Left hindlimb (tissue), 1 donor: ENCODE measurements at regions not wholly inside any gene's neighbourhood (a gene's known extent, or its start where the extent isn't known, plus 50 kb on each side); places are given as distances from the start of the nearest gene placed in this dataset.
A peak's percentile ranks its signal among the peaks of the same experiment; 100 is the strongest.
"Not testable (repeated sequence)": the region's sequence is repeated elsewhere in the genome, so short reads cannot be mapped to it uniquely, and the experiment has no call there.

Experiments
- DNase-seq: peaks from one replicate; pipeline ENCODE4 v3.0.0-alpha.2; 2018

DNA sequence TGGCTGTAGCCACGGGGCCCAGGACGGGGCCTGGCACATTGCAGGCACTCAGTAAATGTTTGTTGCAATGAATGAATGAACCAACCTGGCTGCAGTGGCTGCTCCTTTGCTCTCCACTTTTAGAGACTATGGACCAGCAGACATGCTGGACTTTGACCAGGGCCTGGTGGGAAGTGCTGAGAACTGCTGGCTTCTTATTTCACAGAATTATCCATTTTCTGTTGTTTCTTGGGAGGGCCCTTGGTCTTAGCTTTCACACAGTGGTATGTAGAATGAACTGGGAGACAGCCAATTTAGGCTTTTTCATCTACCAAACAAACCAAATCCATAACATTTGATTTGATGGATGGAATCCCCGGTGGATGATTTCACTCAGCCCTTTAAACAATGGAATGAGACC, 78.0 kb upstream of the LHFPL2 start:
- DNase-seq, result no peak

DNA sequence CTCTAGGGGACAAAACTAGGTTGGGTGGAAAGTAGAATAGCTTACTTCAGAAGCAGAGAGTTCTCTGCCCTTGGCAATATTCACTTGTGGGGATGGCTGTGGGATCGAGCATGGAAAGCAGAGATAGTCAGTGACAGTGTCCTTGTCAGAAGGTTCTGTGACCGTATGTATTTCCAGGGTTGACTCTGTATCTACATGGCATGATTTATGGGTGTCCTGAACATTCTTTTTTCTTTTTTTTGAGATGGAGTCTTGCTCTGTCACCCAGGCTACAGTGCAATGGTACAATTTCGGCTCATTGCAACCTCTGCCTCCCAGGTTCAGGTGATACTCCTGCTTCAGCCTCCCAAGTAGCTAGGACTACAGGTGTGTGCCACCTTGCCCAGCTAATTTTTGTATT, 77.4 kb upstream of the LHFPL2 start:
- no peak for DNase-seq

DNA sequence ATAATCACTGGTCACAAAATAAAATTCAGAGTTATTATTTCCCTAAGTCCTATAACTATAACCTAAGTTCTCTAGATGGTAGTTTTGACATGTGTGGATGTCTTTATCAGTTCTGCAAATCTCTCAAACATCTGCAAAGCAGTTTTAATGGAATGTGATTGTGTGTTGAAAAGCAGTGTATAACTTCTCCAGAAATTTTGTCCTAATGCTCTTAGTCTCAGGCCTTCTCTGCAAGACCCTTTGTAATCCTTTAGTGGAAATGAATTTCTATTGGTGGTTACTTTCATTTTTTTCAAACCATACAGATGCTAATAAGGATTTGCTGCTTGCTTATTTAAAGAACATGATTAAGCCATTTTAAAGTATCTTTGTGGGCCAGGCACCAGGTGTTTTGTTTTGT, 75.5 kb upstream of the LHFPL2 start:
- DNase-seq, result no peak

DNA sequence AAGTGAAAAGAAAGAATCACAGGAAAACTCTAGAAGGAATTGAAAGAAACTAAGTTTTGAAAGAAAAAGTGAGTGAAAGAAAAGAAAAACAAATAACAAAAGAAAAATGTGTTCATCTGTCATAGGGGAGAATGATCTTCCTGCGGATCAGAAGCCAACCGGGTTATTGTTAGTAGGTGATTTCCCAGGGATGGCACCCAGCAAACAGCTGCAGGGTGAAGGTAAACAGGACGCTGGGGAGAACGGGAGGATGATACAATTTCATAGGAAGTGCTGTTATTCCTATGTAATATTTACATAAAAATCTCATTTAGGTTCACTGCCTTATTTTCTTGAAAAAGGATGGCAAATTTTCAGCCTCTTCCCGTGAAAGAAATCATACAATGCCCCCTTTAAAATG, 72.4 kb upstream of the LHFPL2 start:
- no peak for DNase-seq

DNA sequence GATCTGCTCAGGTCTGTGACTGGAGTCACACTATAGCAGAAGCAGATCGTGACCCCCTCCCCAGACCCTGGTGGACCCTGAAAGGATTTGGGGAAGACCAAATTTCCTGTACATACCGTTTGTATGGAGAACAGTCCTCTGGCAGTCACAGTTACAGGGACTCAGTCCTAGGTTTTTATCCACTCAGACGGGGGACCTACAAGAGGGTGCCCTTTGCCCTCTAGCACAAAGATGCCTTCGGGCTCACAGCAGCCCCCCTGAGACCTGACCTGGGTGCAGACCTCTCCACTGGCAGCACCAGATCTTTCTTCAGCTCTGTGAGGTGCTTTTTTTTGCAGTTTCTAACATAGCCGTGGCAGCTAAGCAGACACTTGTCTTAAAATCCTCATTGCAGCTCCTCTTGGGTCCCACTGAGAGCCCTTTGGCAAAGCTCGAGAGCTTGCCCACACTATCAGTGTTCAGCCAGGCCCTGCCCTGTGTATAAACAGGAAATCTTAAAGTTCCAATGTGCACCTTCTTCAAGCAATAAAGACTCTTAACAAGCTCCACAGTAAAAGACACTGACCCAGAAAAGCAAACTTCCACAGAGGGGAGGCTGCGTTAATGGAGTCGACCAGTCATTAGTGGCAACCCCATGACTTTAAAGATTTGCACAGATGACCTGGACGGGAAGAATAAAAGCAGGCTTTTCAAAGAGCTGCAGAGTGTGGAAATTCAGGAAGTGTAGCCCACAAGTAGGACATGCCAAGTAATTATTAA, 71.8 kb upstream of the LHFPL2 start:
- DNase-seq, result no peak

DNA sequence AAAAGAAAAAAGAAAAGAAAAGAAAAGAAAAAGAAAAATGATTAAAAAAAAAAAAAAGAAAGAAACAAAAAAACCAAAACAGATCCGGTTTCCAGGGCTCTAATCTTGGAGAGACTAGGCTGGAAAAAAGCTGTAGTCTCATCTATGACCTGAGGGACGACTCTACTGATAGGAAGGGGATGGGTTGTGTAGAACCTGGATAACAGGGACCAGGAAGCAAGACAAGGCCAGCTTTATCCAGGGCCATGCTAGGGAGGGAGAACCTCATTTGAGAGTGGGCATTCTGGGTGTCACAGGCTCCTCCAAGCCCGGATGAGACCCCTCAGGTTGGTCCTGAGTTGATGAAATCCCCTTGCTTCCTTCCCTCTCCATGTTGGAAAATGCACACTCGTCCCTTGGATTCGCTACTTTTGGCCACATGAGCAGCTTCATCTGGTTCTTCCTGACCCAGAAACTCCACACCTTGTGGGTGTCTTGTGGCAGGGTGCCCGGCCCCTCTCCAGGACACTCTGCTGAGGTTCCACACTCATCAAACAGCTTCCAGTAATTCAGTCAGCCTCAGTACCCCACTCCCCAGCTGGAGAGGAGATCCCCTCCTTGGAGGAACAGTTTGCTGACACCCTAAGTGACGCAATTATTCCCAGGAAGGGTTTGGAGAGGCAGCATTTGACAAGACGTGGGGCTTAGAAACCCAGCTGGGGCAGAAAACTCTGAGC, 71.1 kb upstream of the LHFPL2 start:
- DNase-seq, result no peak

DNA sequence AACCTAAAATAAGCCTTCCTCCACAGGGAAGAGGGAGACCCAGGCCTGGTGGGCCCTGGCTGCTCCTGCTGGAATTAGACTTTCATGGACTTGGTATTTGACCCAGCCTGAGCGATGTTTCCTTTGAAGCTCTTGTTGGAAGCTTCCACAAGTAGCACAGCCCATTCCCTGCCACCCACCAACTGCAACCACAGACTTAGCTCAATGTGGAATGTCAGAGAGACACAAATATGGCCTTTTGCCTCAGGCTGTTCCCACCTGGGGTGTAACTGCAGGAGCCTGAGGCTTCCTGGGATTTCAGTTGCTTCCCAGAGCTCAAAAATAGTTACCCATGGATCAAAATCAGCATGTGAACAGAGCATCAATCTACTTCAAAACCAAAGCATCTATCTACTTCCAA, 70.3 kb upstream of the LHFPL2 start:
- DNase-seq, result no peak

DNA sequence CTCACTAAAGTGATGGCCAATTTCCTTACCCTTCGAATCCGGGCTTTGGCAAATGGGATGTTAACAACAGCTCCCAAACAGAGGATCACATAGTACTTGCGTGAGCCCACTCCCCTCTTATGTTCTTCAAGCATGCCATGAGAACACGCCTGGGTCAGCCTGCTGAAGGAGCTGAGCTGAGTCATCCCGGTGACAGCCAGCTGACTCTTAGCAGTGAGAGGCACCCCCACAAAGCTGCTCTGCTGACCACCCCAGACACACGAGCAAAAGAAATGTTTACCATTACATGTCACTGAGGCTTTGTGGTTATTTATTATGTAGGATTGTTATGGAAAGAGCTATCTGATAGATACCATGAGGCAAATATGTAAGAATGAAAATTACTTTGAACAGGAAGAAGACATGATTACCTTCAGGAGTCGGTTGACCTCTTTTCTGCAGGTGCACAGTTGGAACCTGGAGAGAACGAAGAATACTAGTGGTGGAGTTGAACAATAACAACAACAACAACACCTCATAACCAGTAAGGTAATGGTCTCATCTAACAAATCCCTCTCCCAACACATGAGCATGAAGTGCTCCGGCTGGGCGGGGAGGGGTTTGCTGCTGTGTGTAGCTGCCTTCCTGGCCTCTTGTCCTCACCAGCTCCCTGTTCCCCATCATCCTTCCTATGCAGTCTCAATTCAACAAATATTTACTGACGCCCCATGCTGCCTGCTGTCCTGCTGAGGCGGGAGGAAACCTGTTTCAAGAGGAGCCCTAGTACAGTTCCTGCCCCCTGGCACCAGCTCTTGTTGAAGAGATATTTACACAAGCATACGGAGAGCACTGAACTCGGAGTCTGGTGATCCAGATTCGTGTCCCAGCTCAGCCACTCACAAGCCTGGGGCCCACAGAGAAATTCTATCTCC, 69.4 kb upstream of the LHFPL2 start:
- no peak for DNase-seq

DNA sequence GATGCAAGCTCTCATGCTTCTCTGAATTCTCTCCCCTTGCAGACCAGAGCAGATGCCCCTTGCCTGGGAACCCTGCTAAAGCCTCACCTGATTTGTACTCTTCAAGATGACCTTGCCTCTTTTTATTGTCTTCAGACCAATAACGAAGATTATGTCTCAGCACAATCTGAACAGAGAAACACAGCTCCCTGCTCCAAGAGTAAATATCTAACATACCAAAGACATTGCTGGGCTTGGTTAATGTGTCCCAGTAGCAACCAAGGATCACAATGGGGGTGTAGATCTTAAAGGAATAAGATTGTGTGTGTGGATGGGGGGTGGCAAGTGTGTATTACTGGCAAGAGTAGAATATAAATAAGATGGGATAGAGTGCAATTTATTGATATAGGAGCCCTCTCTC, 67.6 kb upstream of the LHFPL2 start:
- no peak for DNase-seq

DNA sequence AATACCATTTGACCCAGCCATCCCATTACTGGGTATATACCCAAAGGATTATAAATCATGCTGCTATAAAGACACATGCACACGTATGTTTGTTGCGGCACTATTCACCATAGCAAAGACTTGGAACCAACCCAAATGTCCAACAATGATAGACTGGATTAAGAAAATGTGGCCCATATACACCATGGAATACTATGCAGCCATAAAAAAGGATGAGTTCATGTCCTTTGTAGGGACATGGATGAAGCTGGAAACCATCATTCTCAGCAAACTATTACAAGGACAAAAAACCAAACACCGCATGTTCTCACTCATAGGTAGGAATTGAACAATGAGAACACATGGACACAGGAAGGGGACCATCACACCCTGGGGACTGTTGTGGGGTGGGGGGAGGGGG, 66.8 kb upstream of the LHFPL2 start:
- DNase-seq, result not testable (repeated sequence)

DNA sequence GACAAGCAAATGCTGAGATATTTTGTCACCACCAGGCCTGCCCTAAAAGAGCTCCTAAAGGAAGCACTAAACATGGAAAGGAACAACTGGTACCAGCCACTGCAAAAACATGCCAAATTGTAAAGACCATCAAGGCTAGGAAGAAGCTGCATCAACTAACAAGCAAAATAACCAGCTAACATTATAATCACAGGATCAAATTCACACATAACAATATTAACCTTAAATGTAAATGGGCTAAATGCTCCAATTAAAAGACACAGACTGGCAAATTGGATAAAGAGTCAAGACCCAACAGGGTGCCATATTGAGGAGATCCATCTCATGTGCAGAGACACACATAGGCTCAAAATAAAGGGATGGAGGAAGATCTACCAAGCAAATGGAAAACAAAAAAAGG, 63.1 kb upstream of the LHFPL2 start:
- not testable (repeated sequence) for DNase-seq

DNA sequence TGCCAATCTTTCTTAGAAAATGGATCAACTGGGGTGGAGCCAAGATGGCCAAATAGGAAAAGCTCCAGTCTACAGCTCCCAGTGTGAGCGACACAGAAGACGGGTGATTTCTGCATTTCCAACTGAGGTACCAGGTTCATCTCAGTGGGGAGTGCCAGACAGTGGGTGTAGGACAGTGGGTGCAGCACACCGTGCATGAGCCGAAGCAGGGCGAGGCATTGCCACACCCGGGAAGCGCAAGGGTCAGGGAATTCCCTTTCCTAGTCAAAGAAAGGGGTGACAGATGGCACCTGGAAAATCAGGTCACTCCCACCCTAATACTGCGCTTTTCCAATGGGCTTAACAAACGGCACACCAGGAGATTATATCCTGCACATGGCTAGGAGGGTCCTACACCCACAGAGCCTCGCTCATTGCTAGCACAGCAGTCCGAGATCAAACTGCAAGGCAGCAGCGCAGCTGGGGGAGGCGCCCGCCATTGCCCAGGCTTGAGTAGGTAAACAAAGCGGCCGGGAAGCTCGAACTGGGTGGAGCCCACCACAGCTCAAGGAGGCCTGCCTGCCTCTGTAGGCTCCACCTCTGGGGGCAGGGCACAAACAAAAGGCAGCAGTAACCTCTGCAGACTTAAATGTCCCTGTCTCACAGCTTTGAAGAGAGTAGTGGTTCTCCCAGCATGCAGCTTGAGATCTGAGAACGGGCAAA, 61.3 kb upstream of the LHFPL2 start:
- not testable (repeated sequence) for DNase-seq

DNA sequence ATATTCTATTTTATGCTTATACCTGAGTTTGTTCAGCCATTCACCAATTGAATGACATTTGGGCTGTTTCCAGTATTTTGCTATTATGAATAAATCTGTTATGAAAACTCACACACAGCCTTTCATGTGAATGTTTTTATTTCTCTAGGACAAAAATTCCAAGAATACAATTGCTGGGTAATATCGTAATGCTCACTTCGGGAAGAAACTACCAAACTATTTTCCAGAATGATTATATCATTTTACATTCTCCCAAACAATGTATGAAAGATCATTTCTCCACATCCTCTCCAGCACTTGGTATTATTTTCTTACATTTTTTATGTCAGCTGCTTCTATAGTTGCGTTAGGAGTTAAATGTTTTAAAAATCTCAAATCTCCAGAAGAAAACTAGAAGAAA, 58.3 kb upstream of the LHFPL2 start:
- no peak for DNase-seq

DNA sequence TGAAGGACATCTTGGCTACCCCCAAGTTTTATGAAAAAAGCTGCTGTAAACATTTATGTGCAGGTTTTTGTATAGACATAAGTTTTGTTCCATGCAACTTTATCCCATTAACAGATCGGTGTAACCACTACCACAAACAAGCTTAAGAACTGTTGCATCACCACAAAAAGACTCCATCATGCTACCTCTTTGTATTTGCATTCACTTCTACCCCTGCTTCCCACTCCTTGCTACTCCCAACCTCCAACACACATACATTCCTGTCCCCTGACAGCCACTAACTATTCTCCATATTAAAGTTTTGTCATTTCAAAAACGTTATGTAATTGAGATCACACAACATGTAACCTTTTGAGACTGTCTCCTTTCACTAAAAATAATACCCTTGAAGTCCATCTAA, 57.8 kb upstream of the LHFPL2 start:
- DNase-seq, result no peak

DNA sequence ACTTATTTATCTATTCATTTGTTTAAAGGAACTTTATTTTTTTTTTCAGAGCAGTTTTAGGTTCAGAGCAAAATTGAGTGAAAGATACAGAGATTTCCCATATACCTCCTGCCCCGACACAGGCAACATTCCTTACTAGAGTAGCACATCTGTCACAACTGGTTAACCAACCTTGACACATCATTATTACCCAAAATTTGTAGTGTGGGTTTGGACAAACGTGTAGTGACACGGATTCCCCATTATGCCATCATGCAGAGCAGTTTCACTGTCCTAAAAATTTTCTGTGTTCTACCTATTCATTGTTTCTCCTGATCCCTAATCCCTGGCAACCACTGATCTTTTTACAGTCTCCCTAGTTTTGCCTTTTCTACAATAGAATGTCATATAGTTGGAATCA, 57.3 kb upstream of the LHFPL2 start:
- no peak for DNase-seq

DNA sequence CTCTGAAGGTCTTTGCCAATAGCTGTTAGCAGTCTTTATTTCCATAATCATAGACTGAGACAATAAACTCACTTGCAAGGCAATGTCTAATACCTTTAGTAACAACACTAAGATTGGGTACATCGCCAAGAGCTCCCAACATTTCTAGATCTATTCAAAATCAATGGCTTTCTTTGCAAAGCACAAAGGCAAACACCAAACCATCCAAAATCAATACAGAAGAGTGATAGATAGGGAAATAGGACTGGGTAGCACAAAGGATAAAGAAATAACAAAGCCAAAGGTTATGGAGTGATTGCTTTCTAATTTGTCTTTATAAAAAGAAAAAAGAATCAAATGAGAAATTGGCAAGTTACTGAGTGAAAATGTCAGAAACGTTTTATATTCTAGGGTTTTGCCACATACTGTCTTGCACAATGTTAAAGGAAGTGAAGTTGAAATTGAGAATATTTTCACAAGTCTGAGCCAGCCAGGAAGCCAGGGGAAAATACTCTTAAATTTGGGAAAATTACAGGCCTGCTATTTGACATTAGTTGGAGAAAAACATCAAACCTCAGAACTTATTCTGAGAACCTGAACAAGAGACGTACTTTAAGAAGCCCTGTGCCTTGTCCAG, 53.3 kb upstream of the LHFPL2 start:
- no peak for DNase-seq

DNA sequence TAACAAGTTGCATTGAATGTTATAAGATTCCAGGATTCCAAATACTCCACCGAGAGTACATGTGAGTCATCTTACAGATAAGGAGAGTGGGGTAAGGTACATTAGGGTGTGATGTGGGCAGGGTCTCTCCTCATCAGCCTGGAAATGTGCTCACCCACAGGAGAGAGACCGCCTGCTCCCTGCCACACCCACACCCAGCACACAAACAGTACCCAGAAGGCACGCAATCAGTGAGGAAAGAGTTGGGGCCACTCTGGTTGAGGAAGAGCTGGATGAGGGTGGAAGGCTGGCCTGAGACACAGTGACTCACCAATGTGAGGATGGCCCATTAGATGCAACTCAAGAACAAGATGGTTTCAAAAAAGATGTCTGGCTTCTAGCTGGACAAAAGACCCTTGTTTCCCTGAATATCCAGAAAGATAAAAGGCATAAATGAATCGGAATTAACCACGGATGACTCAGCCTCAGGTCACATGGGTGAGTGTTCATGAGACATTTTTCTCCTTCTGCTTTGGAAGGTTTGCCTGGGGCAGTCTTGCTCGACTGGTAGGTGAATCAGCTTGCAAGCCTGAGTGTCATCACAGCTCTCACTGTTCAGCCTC, 51.1 kb upstream of the LHFPL2 start:
- no peak for DNase-seq

DNA sequence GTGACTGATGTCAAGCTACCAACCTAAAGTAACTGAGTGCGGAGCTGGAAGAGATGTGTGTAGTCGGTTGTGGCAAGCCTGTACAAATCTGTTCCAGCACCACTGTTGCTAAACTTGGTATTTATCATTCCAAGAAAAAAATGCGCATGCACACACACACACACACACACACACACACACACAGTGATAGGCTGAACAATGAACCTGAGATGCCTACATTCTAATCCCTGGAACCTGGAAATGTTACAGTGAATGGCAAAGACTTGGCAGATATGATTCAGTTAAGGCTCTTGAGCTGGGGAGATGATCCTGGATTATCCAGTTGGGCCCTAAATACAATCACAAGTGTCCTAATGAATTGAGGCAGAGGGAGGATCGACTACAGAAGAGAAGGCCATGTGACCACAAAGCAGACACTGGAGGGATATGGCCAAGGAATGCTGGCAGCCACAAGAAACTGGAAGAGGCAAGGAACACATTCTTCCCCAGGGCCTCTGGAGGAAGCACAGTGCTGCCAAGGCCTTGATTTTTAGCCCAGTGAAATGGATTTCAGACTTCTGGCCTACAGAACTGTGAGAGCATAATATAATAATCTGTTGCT, 49.7 kb upstream of the LHFPL2 start:
- DNase-seq, result peak; percentile 71
